ENCODE measurements at regions not wholly inside any gene's neighbourhood (a gene's known extent, or its start where the extent isn't known, plus 50 kb on each side); places are given as distances from the start of the nearest gene placed in this dataset.

GRCh38 chr7:17396692-17397091 is 98.2 kb downstream of the AHR start:
- no peak overlapping the region for H3K4me3 ChIP-seq (ENCODE audit: low read depth, low read length)
- no peak for DNase-seq (ENCODE audit: low read depth)
- TF ChIP-seq CTCF (IDR thresholded peaks at IDR 0.05; ENCODE audit: low read depth, low read length): no peak
- TF ChIP-seq POLR2A (IDR thresholded peaks at IDR 0.05; ENCODE audit: extremely low read depth, insufficient read length): no peak

- TF ChIP-seq MAX (IDR thresholded peaks at IDR 0.05; ENCODE audit: low read depth, low read length): no peak
- no peak for TF ChIP-seq POLR2A (IDR thresholded peaks at IDR 0.05; ENCODE audit: extremely low read depth, insufficient read length)
- TF ChIP-seq CTCF (IDR thresholded peaks at IDR 0.05; ENCODE audit: low read depth, low read length): no peak
- H3K4me3 ChIP-seq (ENCODE audit: low read depth, low read length): no peak overlapping the region
- peak; percentile 62 for DNase-seq (ENCODE audit: low read depth)
These were observed 103.6 kb downstream of the AHR start for GRCh38 chr7:17401791-17402627.

GRCh38 chr7:17402628-17403278 is 104.3 kb downstream of the AHR start:
- H3K4me3 ChIP-seq (ENCODE audit: low read depth, low read length): no peak overlapping the region
- TF ChIP-seq MAX (IDR thresholded peaks at IDR 0.05; ENCODE audit: low read depth, low read length) (no peak), CTCF (IDR thresholded peaks at IDR 0.05; ENCODE audit: low read depth, low read length) (no peak), MYC (IDR thresholded peaks at IDR 0.05; ENCODE audit: low read depth, low read length) (no peak), POLR2A (IDR thresholded peaks at IDR 0.05; ENCODE audit: extremely low read depth, insufficient read length) (no peak)
- DNase-seq (ENCODE audit: low read depth): peak; percentile 18

GRCh38 chr7:17404006-17404405 is 105.6 kb downstream of the AHR start:
- DNase-seq (ENCODE audit: low read depth): peak; percentile 73
- TF ChIP-seq CTCF (IDR thresholded peaks at IDR 0.05; ENCODE audit: low read depth, low read length) (no peak), MYC (IDR thresholded peaks at IDR 0.05; ENCODE audit: low read depth, low read length) (no peak), POLR2A (IDR thresholded peaks at IDR 0.05; ENCODE audit: extremely low read depth, insufficient read length) (no peak), MAX (IDR thresholded peaks at IDR 0.05; ENCODE audit: low read depth, low read length) (no peak)
- H3K4me3 ChIP-seq (ENCODE audit: low read depth, low read length): no peak overlapping the region

GRCh38 chr7:17405786-17406185 is 107.3 kb downstream of the AHR start:
- DNase-seq (ENCODE audit: low read depth): peak; percentile 28
- TF ChIP-seq MAX (IDR thresholded peaks at IDR 0.05; ENCODE audit: low read depth, low read length): no peak
- no peak for TF ChIP-seq MYC (IDR thresholded peaks at IDR 0.05; ENCODE audit: low read depth, low read length)
- no peak for TF ChIP-seq POLR2A (IDR thresholded peaks at IDR 0.05; ENCODE audit: extremely low read depth, insufficient read length)
- no peak for TF ChIP-seq CTCF (IDR thresholded peaks at IDR 0.05; ENCODE audit: low read depth, low read length)
- no peak overlapping the region for H3K4me3 ChIP-seq (ENCODE audit: low read depth, low read length)

Measured in NB4 (cell line).